ACC112 (cell line): ENCODE measurements at regions not wholly inside any gene's neighbourhood (a gene's known extent, or its start where the extent isn't known, plus 50 kb on each side); places are given as distances from the start of the nearest gene placed in this dataset.

ENCODE experiments used
- H2AFZ ChIP-seq: fragments of 200-600 bp; sonication (generic); one replicate; pipeline ENCODE4 v1.6.0; 2017; ENCODE audit warnings: antibody characterized with exemption, low read length; ENCODE audit not compliant: unreplicated experiment
- H3K27ac ChIP-seq: fragments of 200-600 bp; sonication (generic); 2 replicates; pipeline ENCODE4 v1.5.1; 2014; ENCODE audit warnings: low read depth, mild to moderate bottlenecking, antibody characterized with exemption, low read length, moderate library complexity
- H3K27me3 ChIP-seq: fragments of 200-600 bp; sonication (generic); 2 replicates; pipeline ENCODE4 v1.6.1; 2014; ENCODE audit warnings: mild to moderate bottlenecking, antibody characterized with exemption, low read length, moderate library complexity, mixed read lengths; ENCODE audit not compliant: insufficient read depth
- H3K36me3 ChIP-seq: fragments of 200-600 bp; sonication (generic); 2 replicates; pipeline ENCODE4 v1.6.1; 2016; ENCODE audit warnings: mild to moderate bottlenecking, antibody characterized with exemption, low read length, moderate library complexity, mixed read lengths; ENCODE audit not compliant: insufficient read depth
- H3K4me1 ChIP-seq: fragments of 200-600 bp; sonication (generic); one replicate; pipeline ENCODE4 v1.6.1; 2016; ENCODE audit warnings: low read length, mixed read lengths; ENCODE audit not compliant: insufficient read depth, unreplicated experiment, control insufficient read depth
- H3K4me3 ChIP-seq: fragments of 200-600 bp; sonication (generic); 2 replicates; pipeline ENCODE4 v1.5.1; 2014; ENCODE audit warnings: mild to moderate bottlenecking, low read depth, low read length
- H3K79me2 ChIP-seq: fragments of 200-600 bp; sonication (generic); one replicate; pipeline ENCODE4 v1.6.0; 2016; ENCODE audit warnings: low read length; ENCODE audit not compliant: control insufficient read depth, unreplicated experiment, insufficient read depth

- Histone ChIP-seq H3K4me3 (no peak overlapping the region), H3K4me1 (peaks cover 27% of the 10 kb centered on the region), H3K27me3 (no peaks in the 10 kb centered on the region), H2AFZ (no peak overlapping the region), H3K79me2 (no peaks in the 10 kb centered on the region), H3K36me3 (no peaks in the 10 kb centered on the region), H3K27ac (no peak overlapping the region)
Measured at GRCh38 chr1:94707321-94708298, 112.5 kb upstream of the SLC44A3 start.

- Histone ChIP-seq H3K4me1 (peaks cover 31% of the 10 kb centered on the region), H3K27ac (no peak overlapping the region; the same call in 1 of the 2 replicates), H3K79me2 (no peaks in the 10 kb centered on the region), H3K27me3 (no peaks in the 10 kb centered on the region), H2AFZ (no peak overlapping the region), H3K36me3 (no peaks in the 10 kb centered on the region), H3K4me3 (no peak overlapping the region)
Measured at GRCh38 chr1:94702442-94702815, 117.7 kb upstream of the SLC44A3 start.

GRCh38 chr1:94701796-94702441 is 118.2 kb upstream of the SLC44A3 start:
- Histone ChIP-seq H2AFZ (no peak overlapping the region), H3K27ac (no peak overlapping the region; the same call in 1 of the 2 replicates), H3K4me1 (peaks cover 27% of the 10 kb centered on the region), H3K79me2 (no peaks in the 10 kb centered on the region), H3K4me3 (no peak overlapping the region), H3K36me3 (no peaks in the 10 kb centered on the region), H3K27me3 (no peaks in the 10 kb centered on the region)

GRCh38 chr1:94698759-94699502 is 121.2 kb upstream of the SLC44A3 start:
- H3K27ac ChIP-seq: peak overlapping the region; percentile 72
- H3K27me3 ChIP-seq: no peaks in the 10 kb centered on the region
- H2AFZ ChIP-seq: peak overlapping the region; percentile 2
- H3K36me3 ChIP-seq: no peaks in the 10 kb centered on the region
- H3K4me1 ChIP-seq: peaks cover 24% of the 10 kb centered on the region
- H3K4me3 ChIP-seq: no peak overlapping the region
- H3K79me2 ChIP-seq: no peaks in the 10 kb centered on the region

GRCh38 chr1:94698356-94698755 is 121.8 kb upstream of the SLC44A3 start:
- H3K27ac ChIP-seq: peak overlapping the region; percentile 72

GRCh38 chr1:94697839-94698238 is 122.3 kb upstream of the SLC44A3 start:
- no peak overlapping the region for H3K4me3 ChIP-seq
- peaks cover 24% of the 10 kb centered on the region for H3K4me1 ChIP-seq
- no peaks in the 10 kb centered on the region for H3K79me2 ChIP-seq
- H3K27me3 ChIP-seq: no peaks in the 10 kb centered on the region
- peak overlapping the region; percentile 72 for H3K27ac ChIP-seq
- H3K36me3 ChIP-seq: no peaks in the 10 kb centered on the region
- no peak overlapping the region for H2AFZ ChIP-seq

More at GRCh38 chr1:94698356-94698755, 121.8 kb upstream of the SLC44A3 start:
- no peak overlapping the region for H3K4me3 ChIP-seq
- peak overlapping the region; percentile 2 for H2AFZ ChIP-seq
- H3K27me3 ChIP-seq: no peaks in the 10 kb centered on the region
- H3K4me1 ChIP-seq: peaks cover 24% of the 10 kb centered on the region
- H3K36me3 ChIP-seq: no peaks in the 10 kb centered on the region
- H3K79me2 ChIP-seq: no peaks in the 10 kb centered on the region

- H3K79me2 ChIP-seq: no peaks in the 10 kb centered on the region
- no peaks in the 10 kb centered on the region for H3K27me3 ChIP-seq
- no peak overlapping the region for H3K4me3 ChIP-seq
- H2AFZ ChIP-seq: no peak overlapping the region
- no peak overlapping the region for H3K27ac ChIP-seq
- peaks cover 26% of the 10 kb centered on the region for H3K4me1 ChIP-seq
- no peaks in the 10 kb centered on the region for H3K36me3 ChIP-seq
Measured at GRCh38 chr1:94694226-94694915, 125.8 kb upstream of the SLC44A3 start.

- no peaks in the 10 kb centered on the region for H3K79me2 ChIP-seq
- no peaks in the 10 kb centered on the region for H3K27me3 ChIP-seq
- H3K4me3 ChIP-seq: no peak overlapping the region
- no peak overlapping the region for H2AFZ ChIP-seq
- no peaks in the 10 kb centered on the region for H3K36me3 ChIP-seq
- no peak overlapping the region for H3K27ac ChIP-seq
- peaks cover 17% of the 10 kb centered on the region for H3K4me1 ChIP-seq
Measured at GRCh38 chr1:94693435-94693834, 126.7 kb upstream of the SLC44A3 start.

GRCh38 chr1:94693029-94693428 is 127.1 kb upstream of the SLC44A3 start:
- no peak overlapping the region for H3K4me3 ChIP-seq
- H3K27me3 ChIP-seq: no peaks in the 10 kb centered on the region
- no peaks in the 10 kb centered on the region for H3K79me2 ChIP-seq

GRCh38 chr1:94688646-94689045 is 131.5 kb upstream of the SLC44A3 start:
- Histone ChIP-seq H3K36me3 (no peaks in the 10 kb centered on the region), H3K27ac (no peak overlapping the region), H2AFZ (no peak overlapping the region), H3K79me2 (no peaks in the 10 kb centered on the region), H3K27me3 (no peaks in the 10 kb centered on the region), H3K4me1 (peaks cover 8% of the 10 kb centered on the region), H3K4me3 (no peak overlapping the region)

More at GRCh38 chr1:94693029-94693428, 127.1 kb upstream of the SLC44A3 start:
- no peak overlapping the region for H3K27ac ChIP-seq
- no peaks in the 10 kb centered on the region for H3K36me3 ChIP-seq
- peaks cover 13% of the 10 kb centered on the region for H3K4me1 ChIP-seq
- H2AFZ ChIP-seq: no peak overlapping the region
